IMR-90 (cell line): ENCODE measurements at regions not wholly inside any gene's neighbourhood (a gene's known extent, or its start where the extent isn't known, plus 50 kb on each side); places are given as distances from the start of the nearest gene placed in this dataset.

Experiments used
- BHLHE40 ChIP-seq: fragments of 150-350 bp; IDR thresholded peaks from 2 replicates; pipeline ENCODE4 v1.6.1; 2016; ENCODE audit warnings: mild to moderate bottlenecking, low read depth, low read length
- CEBPB ChIP-seq: IDR thresholded peaks from 2 replicates; pipeline ENCODE4 v1.6.1; 2012; ENCODE audit warnings: low read depth, low read length, improper control_type of control experiment
- CTCF ChIP-seq: conservative IDR thresholded peaks from 2 replicates; pipeline ENCODE4 v1.5.1; 2012; ENCODE audit warnings: mild to moderate bottlenecking, low read depth, low read length, improper control_type of control experiment
- ELK1 ChIP-seq: fragments of 150-350 bp; IDR thresholded peaks from 2 replicates; pipeline ENCODE4 v1.6.1; 2016; ENCODE audit warnings: low read depth, mild to moderate bottlenecking, low read length, moderate library complexity, borderline replicate concordance
- FOS ChIP-seq: fragments of 150-350 bp; IDR thresholded peaks from 2 replicates; pipeline ENCODE4 v1.6.1; 2016; ENCODE audit warnings: low read depth, low read length
- MAFK ChIP-seq: IDR thresholded peaks from 2 replicates; pipeline ENCODE4 v1.6.1; 2012; ENCODE audit warnings: low read depth, low read length, improper control_type of control experiment
- MAZ ChIP-seq: IDR thresholded peaks from 2 replicates; pipeline ENCODE4 v1.6.1; 2012; ENCODE audit warnings: low read depth, mild to moderate bottlenecking, low read length, improper control_type of control experiment, moderate library complexity, borderline replicate concordance
- MXI1 ChIP-seq: IDR thresholded peaks from 2 replicates; pipeline ENCODE4 v1.6.1; 2012; ENCODE audit warnings: low read depth, mild to moderate bottlenecking, low read length, moderate library complexity, borderline replicate concordance
- POLR2A ChIP-seq: IDR thresholded peaks from 2 replicates; pipeline ENCODE4 v1.6.1; 2012; ENCODE audit warnings: mild to moderate bottlenecking, low read depth, low read length
- RAD21 ChIP-seq: IDR thresholded peaks from 2 replicates; pipeline ENCODE4 v1.6.1; 2012; ENCODE audit warnings: low read length, improper control_type of control experiment
- RCOR1 ChIP-seq: IDR thresholded peaks from 2 replicates; pipeline ENCODE4 v1.6.1; 2012; ENCODE audit warnings: mild to moderate bottlenecking, low read length, improper control_type of control experiment; ENCODE audit not compliant: insufficient replicate concordance
- RFX5 ChIP-seq: IDR thresholded peaks from 2 replicates; pipeline ENCODE4 v1.8.0; 2012; ENCODE audit warnings: low read depth, mild to moderate bottlenecking, low read length, moderate library complexity
- SMC3 ChIP-seq: fragments of 150-350 bp; IDR thresholded peaks from 2 replicates; pipeline ENCODE4 v1.6.1; 2016; ENCODE audit warnings: low read depth, mild to moderate bottlenecking, antibody characterized with exemption, low read length, moderate library complexity

- TF ChIP-seq POLR2A (no peak), SMC3 (no peak), CTCF (no peak), FOS (no peak), BHLHE40 (no peak), RFX5 (no peak), RAD21 (no peak), ELK1 (no peak), MXI1 (no peak), CEBPB (no peak), MAZ (no peak), RCOR1 (no peak), MAFK (no peak)
Measured at GRCh38 chr4:103904123-103904522, 184.3 kb upstream of the TACR3 start.
